HEK293 (cell line): ENCODE measurements at regions not wholly inside any gene's neighbourhood (a gene's known extent, or its start where the extent isn't known, plus 50 kb on each side); places are given as distances from the start of the nearest gene placed in this dataset.

Experiments used
- PRDM1 ChIP-seq: fragments of 450-650 bp; formaldehyde crosslinking; IDR thresholded peaks from 2 replicates; pipeline ENCODE4; 2016; ENCODE audit warnings: missing biosample characterization, missing genetic modification characterization
- ZBTB1 ChIP-seq: fragments of 450-650 bp; formaldehyde crosslinking; IDR thresholded peaks from 2 replicates; pipeline ENCODE4 v1.5.1; 2016; ENCODE audit warnings: missing biosample characterization, missing genetic modification characterization
- ZFP37 ChIP-seq: fragments of 450-650 bp; formaldehyde crosslinking; IDR thresholded peaks from 2 replicates; pipeline ENCODE4 v1.5.1; 2016; ENCODE audit warnings: missing biosample characterization, missing genetic modification characterization
- ZNF214 ChIP-seq: fragments of 450-650 bp; formaldehyde crosslinking; IDR thresholded peaks from 2 replicates; pipeline ENCODE4 v1.5.1; 2017; ENCODE audit warnings: missing biosample characterization, mild to moderate bottlenecking, missing genetic modification characterization, borderline replicate concordance
- ZNF514 ChIP-seq: fragments of 450-650 bp; formaldehyde crosslinking; IDR thresholded peaks from 2 replicates; pipeline ENCODE4 v1.5.1; 2016; ENCODE audit warnings: missing biosample characterization, missing genetic modification characterization
- ZNF747 ChIP-seq: fragments of 450-650 bp; formaldehyde crosslinking; IDR thresholded peaks from 2 replicates; pipeline ENCODE4 v1.5.1; 2016; ENCODE audit warnings: missing biosample characterization, missing genetic modification characterization
- ZNF843 ChIP-seq: fragments of 450-650 bp; formaldehyde crosslinking; IDR thresholded peaks from 2 replicates; pipeline ENCODE4 v1.5.1; 2016; ENCODE audit warnings: missing biosample characterization, missing genetic modification characterization
- TF ChIP-seq, protein P1 (sequence below): fragments of 450-650 bp; formaldehyde crosslinking; IDR thresholded peaks from 2 replicates; pipeline ENCODE4 v1.5.1; 2016; ENCODE audit warnings: missing biosample characterization, missing genetic modification characterization
- TF ChIP-seq, protein P2 (sequence below): fragments of 450-650 bp; formaldehyde crosslinking; IDR thresholded peaks from 2 replicates; pipeline ENCODE4 v1.5.1; 2016; ENCODE audit warnings: missing biosample characterization, missing genetic modification characterization, low read depth

DNA sequence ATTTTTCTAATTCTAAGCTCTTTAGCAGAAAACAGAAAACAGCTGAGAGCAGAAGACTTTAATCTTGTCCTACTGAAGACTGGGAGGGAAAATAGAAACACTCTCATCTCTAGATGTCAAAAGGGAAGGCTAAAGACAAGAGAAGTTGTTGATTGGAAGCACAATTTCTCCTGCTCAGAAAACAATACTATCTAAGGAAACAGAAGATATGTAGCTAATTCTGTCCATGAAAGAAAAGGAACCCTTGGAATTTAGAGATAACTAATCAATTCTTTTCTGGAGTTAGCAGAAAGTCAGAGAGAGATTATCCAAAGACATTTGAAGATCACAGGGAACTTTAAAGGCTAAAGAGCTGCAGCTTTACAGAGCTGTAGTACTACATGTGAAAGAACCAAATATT, 126.2 kb downstream of the HSD17B3 start:
- TF ChIP-seq, protein P1, sequence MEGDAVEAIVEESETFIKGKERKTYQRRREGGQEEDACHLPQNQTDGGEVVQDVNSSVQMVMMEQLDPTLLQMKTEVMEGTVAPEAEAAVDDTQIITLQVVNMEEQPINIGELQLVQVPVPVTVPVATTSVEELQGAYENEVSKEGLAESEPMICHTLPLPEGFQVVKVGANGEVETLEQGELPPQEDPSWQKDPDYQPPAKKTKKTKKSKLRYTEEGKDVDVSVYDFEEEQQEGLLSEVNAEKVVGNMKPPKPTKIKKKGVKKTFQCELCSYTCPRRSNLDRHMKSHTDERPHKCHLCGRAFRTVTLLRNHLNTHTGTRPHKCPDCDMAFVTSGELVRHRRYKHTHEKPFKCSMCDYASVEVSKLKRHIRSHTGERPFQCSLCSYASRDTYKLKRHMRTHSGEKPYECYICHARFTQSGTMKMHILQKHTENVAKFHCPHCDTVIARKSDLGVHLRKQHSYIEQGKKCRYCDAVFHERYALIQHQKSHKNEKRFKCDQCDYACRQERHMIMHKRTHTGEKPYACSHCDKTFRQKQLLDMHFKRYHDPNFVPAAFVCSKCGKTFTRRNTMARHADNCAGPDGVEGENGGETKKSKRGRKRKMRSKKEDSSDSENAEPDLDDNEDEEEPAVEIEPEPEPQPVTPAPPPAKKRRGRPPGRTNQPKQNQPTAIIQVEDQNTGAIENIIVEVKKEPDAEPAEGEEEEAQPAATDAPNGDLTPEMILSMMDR (tag by site-specific recombination) = no peak
- TF ChIP-seq ZNF843 (tag by site-specific recombination) = no peak
- TF ChIP-seq ZFP37 (tag by site-specific recombination) = no peak
- no peak for TF ChIP-seq ZNF214 (tag by site-specific recombination)
- no peak for TF ChIP-seq PRDM1 (tag by site-specific recombination)
- TF ChIP-seq, protein P2, sequence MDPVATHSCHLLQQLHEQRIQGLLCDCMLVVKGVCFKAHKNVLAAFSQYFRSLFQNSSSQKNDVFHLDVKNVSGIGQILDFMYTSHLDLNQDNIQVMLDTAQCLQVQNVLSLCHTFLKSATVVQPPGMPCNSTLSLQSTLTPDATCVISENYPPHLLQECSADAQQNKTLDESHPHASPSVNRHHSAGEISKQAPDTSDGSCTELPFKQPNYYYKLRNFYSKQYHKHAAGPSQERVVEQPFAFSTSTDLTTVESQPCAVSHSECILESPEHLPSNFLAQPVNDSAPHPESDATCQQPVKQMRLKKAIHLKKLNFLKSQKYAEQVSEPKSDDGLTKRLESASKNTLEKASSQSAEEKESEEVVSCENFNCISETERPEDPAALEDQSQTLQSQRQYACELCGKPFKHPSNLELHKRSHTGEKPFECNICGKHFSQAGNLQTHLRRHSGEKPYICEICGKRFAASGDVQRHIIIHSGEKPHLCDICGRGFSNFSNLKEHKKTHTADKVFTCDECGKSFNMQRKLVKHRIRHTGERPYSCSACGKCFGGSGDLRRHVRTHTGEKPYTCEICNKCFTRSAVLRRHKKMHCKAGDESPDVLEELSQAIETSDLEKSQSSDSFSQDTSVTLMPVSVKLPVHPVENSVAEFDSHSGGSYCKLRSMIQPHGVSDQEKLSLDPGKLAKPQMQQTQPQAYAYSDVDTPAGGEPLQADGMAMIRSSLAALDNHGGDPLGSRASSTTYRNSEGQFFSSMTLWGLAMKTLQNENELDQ (tag by site-specific recombination) = no peak
- no peak for TF ChIP-seq ZNF747 (tag by site-specific recombination)
- no peak for TF ChIP-seq ZNF514 (tag by site-specific recombination)
- no peak for TF ChIP-seq ZBTB1 (tag by site-specific recombination)
